ENCODE measurements at regions not wholly inside any gene's neighbourhood (a gene's known extent, or its start where the extent isn't known, plus 50 kb on each side); places are given as distances from the start of the nearest gene placed in this dataset.
"Not testable (repeated sequence)": the region's sequence is repeated elsewhere in the genome, so short reads cannot be mapped to it uniquely, and the experiment has no call there.

DNA sequence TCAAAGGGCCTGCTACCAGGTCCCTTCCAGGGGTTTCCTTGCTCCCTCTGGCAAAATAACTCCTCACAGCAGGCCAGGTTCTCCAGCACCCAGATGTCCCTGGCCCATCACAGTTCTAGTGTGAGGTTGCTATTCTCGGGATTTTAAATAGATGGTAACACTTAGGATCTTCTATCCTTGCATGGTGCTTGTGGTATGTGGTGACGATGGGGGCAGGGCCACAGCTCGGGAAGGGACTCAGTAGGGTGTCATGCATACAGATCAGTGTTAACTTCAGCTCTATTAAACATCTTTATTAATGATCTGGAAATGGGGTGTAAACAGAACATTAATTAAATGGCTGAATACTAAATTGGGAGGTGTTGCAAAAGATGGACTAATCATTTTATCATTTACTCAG lies 323.8 kb downstream of the QKI start:
- DNase-seq (ENCODE audit: extremely low read depth in 1 of 11, low read depth in 9 of 11, low spot score in 4 of 11), result no peak

DNA sequence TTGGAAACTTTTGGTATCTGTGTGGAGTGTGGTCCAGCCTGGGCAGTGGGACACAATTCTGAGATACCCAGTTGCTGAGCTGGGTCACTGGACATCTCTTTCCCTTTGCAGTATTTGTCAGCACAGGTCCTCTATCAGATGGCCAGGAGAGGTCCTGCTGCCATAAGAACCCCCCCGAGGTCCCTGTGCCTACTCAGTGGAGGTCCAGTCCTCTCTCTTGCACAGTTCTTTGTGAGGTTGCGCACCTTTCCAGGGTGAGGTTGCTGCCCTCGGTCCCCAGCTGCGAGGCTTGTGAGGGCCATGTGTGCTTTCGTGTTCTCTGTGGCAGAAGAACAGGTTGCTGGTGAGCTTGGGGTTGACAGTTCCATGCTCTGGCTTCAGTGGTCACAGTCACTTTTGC lies 320.6 kb downstream of the QKI start:
- DNase-seq (ENCODE audit: extremely low read depth in 1 of 11, low read depth in 9 of 11, low spot score in 4 of 11), result no peak

DNA sequence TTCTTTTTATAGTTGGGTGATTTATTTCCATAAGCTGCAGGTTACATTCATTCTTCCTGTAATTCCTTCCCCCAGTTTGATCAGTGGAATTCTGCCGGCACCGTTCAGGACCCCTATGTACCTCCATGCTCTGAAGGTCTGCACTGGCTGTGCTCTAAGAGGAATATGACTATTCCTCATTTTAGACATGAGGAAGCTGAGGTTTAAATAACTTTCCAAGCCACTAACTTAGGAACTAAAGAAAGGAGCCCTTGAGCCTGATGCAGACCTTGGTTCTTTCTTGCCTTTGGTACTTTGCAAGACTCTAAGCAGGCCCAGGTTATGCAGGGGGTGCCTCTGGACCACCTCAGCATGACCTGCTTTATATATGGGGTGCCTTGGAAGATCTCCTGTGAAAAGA lies 318.5 kb downstream of the QKI start:
- no peak for DNase-seq (ENCODE audit: extremely low read depth in 1 of 11, low read depth in 9 of 11, low spot score in 4 of 11)

DNA sequence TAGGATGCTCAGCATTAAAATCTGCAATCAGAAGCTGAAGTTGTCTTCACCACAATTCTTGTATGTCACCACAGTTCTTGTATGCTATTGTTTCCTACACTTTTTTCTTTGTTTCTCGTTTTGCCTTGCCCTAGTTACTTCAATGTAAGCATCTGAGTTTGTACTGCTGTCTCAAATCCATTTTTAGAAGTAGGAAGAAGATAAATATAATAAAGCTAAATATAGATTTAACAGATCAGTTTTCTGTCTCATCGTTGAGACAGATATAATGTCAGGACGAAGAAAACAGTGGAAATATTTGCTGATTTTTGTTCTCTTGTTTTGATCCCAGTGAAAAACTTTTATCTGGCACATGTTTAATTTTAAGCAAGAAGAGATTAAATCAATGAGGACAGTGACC lies 318.0 kb downstream of the QKI start:
- DNase-seq (ENCODE audit: extremely low read depth in 1 of 11, low read depth in 9 of 11, low spot score in 4 of 11), result no peak

DNA sequence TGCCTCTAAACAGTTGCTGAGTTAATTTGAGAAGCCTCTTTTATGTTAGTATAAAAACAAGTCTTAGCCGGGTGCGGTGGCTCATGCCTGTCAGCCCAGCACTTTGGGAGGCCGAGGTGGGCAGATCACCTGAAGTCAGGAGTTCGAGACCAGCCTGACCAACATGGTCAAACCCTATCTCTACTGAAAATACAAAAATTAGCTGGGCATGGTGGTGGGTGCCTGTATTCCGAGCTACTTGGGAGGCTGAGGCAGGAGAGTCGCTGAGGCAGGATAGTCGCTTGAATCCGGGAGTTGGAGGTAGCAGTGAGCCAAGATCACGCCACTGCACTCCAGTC lies 317.5 kb downstream of the QKI start:
- not testable (repeated sequence) for DNase-seq (ENCODE audit: extremely low read depth in 1 of 11, low read depth in 9 of 11, low spot score in 4 of 11)

DNA sequence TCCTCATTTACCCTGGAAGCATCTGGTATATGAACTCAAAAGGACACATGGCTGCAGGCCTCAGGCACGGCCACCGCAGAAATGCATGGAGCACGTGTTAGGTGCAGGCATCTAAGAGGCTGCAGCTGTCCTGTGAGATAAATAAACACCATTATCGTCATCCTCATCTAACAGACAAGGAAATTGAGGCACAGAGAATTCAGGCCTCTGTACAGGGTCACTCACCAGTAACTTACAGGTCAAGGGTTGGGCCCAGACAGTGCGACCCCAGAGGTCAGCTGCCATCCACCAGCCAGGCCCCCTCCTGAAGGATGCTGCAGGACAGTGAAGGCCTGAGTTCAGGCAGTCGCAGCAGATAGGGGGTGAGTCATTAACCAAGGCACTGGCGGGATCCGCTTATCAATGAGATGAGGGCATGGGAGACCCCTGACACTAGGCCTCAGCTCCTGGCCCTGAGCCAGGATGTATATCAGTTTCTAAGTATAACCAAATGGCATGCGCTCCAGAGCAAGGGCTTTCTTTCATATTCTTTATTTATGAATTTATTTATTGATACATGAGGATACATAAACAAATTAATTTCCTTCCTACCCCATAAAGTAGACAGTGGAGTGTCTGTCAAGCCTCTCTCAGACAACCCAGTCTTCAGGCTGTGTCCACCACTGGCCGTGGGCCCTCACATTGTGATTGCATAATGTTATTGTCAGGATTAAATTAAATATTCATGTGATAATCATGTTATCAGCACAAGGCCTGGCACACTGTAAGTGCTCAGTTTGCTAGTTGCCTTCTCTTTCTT lies 316.9 kb downstream of the QKI start:
- no peak for DNase-seq (ENCODE audit: extremely low read depth in 1 of 11, low read depth in 9 of 11, low spot score in 4 of 11)

DNA sequence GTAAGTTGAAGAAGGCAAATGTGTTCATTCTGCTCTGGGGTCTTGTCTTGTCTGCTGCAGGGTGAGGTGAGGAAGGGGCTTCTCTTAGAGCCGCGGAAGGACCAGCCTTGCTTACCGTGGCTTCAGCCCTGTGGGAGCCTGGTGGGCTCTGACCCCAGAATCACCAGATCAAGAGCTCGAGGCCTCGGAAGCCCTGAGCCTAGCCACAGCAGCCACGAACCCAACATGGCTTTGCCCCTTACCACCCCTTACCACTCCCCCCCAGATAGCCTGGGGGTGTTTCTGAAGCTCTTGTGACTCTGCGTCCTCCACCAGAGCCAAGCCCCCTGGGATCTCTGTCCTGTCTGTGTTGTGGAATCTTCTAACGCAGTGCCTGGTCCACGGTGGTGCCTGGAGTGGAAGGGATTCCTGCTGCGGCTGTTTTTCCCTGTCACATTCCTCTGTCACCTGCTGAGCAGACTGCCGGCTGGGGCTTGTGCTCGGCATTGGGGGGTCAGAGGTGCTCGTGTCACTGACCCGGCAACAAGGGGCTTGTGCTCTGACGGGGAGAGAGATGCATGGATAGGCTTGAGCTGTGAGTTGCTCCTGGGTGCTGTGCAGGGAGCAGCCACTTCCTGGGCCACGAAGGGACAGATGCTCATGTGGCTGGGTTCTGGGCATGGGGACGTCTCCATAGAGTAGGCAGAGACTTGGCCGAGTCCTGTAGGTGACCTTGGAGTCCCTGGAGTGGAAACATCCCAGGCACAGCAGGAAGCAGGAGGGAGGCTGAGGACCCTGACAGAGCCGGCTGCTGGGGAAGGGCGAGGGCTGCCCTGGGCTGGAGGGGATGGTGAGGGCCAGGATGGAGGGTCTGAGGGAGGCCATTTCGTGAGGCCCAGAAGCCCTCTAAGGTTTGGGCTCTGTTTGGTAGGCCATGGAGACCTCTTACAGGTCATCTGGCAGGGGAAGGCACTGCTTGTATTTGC lies 316.0 kb downstream of the QKI start:
- no peak for DNase-seq (ENCODE audit: extremely low read depth in 1 of 11, low read depth in 9 of 11, low spot score in 4 of 11)

DNA sequence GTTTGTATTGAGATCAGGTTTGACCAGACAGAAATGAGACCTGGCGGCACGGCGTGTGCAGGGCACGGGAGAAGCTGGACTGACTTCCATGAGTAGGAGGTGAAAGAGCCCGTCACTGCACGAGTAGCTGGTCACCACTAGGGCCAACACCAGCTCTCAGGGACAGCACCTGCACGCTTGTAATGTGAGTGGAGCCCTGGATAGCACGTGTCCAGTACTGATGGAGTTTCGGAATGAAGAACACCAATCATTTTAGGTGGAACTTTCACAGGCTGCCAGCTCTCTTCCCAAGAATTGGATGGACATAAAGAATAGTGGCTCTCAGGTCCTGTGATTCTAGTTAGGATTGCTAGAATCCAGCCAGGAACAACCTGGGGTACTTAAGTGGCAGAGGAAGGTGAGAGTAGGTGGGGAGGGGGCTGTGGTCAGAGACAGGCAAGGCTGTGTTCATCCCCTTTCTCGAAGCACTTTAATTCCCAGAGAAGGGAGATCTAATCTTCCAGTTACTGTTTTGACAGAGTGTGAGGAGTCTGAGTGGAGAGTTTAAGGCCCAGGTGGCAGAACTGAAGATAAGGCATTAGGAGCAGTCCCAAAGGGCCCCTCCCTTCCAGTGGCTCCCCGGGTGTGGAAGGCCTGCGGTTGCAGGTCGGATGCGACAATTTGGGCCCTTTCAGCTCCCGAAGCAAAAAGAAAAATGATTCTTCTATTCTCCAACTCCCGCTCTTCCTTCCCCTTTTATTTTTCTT lies 314.8 kb downstream of the QKI start:
- no peak for DNase-seq (ENCODE audit: extremely low read depth in 1 of 11, low read depth in 9 of 11, low spot score in 4 of 11)

DNA sequence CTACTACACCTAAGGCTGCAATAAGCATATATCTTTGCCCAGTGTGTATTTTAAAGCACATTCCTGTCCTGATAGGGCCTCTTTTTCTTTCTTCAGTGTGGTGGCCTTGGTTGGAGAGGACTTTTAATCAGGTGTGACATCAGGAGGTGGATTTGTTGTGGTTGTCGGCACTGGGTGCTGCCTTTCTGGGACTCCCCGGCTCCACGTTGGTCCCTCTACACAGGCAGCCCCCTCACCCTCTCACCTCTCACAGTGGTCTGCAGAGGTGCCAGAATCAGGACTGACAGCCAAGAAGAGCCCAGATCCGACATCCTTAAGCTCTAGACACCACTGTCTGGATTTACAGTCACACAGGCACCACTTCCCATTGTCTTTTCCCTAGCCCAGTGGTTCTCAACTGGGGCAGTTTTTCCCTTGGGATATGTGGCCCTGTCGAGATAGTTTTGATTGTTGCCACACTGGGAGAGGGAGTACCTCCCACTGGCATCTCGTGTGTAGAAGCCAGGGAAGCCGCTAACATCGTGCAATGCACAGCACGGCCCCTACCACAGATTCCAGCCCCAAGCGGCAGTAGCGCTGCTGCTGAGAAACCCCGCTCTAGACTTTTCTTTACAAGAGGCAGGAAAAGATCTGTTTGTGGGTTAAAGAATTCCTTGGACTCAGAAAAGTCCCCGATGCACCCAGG lies 314.1 kb downstream of the QKI start:
- no peak for DNase-seq (ENCODE audit: extremely low read depth in 1 of 11, low read depth in 9 of 11, low spot score in 4 of 11)

DNA sequence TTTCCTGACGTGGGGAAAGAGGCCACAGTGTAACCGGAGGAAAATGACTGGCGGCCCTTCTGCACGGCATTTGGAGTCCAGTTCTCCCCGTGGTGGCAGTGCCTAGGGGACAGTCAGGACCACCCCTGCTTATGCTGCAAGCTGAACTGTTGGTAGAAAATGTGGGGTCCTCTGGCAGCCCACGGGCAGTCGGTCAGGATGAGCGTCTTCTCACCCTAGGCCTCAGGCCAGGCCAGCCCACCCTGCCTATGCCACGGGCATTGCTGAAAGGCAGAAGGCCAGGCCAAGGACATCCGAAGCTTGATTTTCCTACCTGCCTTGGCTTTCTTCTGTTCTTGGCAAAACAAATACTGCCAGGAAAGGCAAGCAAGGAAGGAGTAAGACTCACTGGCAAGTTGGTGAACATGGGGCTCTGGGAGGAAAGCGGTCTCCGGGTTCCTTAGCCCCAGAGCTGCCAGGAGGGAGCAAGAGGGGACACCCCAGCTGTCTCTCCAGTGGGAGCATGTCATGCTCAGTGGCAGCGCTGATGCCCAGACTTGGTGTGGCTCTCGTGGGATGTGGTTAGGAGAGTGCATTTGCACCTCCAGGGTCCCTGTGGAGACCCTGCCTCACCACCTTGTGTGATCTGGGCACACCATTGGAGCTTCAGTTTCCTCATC lies 311.6 kb downstream of the QKI start:
- DNase-seq (ENCODE audit: extremely low read depth in 1 of 11, low read depth in 9 of 11, low spot score in 4 of 11), result no peak

DNA sequence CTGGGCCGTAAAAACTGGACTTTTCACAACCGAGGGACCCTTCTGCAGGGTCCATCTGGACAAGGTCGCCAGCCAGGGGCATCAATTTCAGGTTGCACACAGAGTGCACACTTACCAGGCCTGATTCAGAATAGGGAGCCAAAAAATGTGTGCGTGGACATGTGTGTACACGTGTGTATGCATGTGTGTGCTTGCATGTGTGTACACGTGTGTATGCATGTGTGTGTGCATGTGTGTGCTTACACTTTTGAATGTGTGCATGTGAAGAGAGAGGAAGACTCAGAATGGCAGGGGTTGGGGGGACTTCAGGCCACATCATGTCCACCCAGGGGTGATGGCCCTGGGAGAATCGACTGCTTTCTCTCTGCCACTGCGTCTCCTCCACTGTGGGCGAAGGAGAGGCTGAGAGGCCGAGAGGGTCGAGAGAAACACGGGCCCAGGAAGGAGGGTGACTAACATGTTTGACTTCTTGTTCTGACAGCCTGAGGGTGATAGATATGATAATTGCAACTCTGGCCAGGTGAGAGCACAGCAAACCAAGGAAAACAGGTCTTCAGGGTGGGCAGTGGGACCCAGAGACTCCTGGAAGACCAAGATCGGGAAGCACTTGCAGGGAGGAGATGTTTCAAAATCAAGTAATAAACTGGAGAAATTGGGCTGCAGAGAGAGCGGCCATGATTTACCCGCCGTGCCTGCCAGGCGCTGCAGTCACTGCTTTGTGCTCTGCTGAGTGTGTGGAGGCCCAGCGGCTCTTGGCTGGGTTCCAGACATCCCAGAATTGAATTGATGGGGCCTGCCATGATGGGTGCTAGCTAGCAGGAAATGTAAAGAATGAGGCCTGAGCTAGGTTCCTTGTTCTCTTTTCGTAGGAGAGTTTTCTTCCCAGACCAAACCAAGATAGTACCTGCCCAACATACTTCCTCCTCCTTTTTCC lies 310.8 kb downstream of the QKI start:
- DNase-seq (ENCODE audit: extremely low read depth in 1 of 11, low read depth in 9 of 11, low spot score in 4 of 11), result peak in 4 of 11 donors; percentile 9 to 18 (median 9)

DNA sequence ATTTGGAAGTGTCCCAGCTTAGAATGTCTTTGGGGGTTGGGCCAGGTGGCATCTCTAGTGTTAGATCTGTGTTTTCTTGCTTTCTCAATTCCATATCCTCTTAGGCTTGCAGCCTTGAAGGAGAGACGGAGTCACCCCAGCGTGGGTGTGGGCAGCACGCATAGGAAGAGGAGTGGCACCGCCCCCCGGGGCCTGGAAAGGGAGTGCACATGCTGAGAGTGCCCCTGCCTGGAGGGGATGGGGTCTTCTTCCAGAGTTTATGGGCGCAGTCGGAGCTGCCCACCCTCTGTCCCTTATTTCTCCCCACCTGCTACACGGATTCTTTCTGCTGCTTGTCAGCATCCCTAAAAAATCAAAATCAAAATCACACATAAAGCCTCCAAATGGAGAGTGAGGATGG lies 309.7 kb downstream of the QKI start:
- no peak for DNase-seq (ENCODE audit: extremely low read depth in 1 of 11, low read depth in 9 of 11, low spot score in 4 of 11)

DNA sequence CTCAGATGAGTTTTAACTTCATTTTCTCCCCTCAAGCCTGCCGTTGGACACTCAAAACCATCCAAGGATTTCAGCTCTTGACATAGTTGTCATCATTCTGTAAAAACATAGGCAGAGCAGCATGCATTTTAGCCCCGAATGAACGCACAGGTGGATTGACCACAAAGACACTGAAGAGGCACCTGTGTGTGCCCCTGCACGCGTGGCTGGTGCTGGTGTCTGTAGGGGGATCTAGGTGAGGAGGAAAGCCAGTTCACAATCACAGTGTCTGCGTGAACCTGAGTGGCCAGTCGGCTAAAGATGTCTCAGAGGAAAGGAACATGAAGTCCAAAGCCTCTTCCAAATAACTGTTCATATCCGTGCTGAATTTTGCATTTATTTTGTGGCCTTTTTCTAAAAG lies 309.2 kb downstream of the QKI start:
- no peak for DNase-seq (ENCODE audit: extremely low read depth in 1 of 11, low read depth in 9 of 11, low spot score in 4 of 11)

DNA sequence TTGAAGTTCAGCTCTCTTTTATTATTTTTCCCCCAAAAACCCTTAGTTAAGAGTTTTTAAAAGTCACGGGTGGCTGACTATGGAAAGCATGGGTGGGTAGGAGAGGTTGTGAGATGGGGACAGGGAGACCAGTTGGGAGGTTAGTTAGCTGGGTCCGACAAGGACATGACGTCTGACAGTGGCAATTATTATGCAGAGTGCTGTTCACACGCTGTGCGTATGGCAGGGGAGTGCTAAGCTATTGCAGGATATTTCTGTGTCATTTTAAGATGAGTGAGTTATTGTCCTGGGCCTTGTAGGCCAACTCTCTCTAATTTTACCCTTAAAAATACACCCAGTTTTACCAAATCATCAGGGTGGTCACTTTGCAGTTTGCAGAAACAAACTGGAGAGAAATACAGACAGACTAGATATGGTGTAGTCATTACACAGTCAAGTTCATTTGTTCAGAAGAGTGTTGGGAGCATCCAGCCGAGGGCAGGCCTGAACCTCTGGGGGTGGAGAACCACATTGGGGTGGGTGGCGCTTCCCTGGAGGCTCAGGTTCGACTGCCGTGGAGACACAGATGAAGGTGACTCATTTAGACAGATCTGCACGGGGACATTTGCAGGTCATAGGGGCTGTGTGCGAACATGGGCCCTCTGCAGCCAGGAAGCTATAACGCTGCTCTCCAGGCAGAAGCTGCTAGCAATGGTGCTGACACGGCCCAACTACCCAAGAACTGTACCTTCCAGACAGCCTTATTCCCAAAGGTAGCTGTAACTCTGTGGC lies 307.6 kb downstream of the QKI start:
- no peak for DNase-seq (ENCODE audit: extremely low read depth in 1 of 11, low read depth in 9 of 11, low spot score in 4 of 11)

DNA sequence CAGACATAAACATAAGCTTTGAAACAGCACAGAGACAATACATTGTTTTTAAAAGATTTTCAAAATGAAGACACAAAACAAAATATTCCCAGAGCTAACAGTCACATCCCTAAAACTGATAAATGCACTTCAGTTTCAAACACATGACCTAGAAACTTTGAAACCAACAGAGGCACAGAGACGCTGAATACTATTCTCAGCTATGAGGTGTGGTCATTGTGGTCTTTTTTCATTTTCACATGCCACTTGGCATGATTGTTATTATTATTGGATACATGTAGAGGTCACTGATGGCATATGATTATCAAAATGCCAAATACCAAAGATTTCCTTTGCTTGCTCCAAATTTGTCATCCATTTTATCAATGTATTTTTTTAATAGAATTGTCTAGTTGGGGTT lies 306.9 kb downstream of the QKI start:
- DNase-seq (ENCODE audit: extremely low read depth in 1 of 11, low read depth in 9 of 11, low spot score in 4 of 11), result no peak

DNA sequence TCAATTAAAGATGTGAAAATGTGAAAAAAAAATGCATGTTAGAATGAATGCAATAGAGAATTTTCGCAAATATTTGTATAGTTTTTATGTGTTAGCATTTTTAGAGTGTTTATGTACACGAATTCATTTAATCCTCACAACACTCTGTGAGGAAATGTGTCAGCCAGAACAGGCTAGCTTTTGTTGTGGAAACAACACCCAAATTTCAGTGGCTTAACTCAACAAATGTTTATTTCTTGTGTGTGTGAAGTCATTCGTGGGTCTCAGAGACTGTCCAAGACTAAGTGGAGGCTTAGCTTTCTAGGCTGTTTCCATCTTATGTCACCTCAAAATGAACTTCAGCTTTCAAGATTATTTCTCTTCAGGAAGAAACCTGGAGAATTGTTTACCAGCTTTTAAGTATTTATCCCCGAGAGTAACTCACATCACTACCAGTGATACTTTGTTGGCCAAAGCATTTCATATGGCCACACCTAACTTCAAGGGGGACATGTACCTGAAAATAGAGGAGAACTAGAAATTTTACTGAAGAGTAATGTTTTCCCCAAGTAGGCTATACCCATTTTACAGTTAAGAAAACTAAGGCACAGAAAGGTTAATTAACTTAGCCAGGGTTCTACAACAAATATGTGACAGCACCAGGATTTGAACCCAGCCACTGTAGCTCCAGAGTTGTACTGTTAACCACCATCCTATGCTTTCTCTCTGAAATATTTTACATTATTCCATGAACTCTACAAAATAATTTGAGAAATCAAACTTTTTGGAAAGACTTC lies 306.1 kb downstream of the QKI start:
- no peak for DNase-seq (ENCODE audit: extremely low read depth in 1 of 11, low read depth in 9 of 11, low spot score in 4 of 11)

Data from renal cortex interstitium (tissue), 11 donors.